ENCODE measurements at regions not wholly inside any gene's neighbourhood (a gene's known extent, or its start where the extent isn't known, plus 50 kb on each side); places are given as distances from the start of the nearest gene placed in this dataset.
"Not testable (repeated sequence)": the region's sequence is repeated elsewhere in the genome, so short reads cannot be mapped to it uniquely, and the experiment has no call there.

DNA sequence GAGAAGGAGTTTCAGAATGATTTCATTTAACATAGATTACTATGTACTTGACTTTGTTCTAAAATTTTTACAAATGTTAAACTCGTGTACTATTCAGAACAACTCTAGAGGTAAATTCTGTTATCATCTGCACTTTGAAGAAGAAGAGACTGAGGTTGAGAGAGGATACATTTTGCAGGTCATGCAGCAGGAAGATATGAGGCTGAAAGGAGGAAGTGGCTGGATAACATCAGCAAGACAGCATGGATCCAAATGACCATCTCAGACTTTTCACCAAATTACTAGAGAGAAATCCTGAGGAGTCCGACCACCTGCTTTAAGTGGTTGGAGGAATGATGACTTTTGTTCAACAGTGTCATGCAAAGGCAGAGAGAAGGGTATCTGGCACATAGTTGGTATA lies 84.9 kb downstream of the ASCL4 start:
- DNase-seq (ENCODE audit: low spot score), result no peak
- Histone ChIP-seq H3K4me1 (ENCODE audit: control insufficient read depth in 4 of 4, insufficient read depth in 4 of 4, low read length in 3 of 4) (no peaks in the 10 kb centered on the region), H3K27me3 (ENCODE audit: control insufficient read depth in 4 of 4, insufficient read depth in 4 of 4, low read length in 3 of 4) (peaks cover 0 to 2% (median 0%) of the 10 kb centered on the region in 4 donors), H3K27ac (ENCODE audit: low read depth in 1 of 2, low read length in 2 of 2) (no peak overlapping the region), H3K9ac (ENCODE audit: low read depth in 1 of 2, low read length in 2 of 2) (no peak overlapping the region), H3K4me3 (ENCODE audit: low read depth in 1 of 3, low read length in 3 of 3) (no peak overlapping the region), H3K36me3 (ENCODE audit: control insufficient read depth in 4 of 4, insufficient read depth in 3 of 4, low read depth in 1 of 4, low read length in 3 of 4) (no peaks in the 10 kb centered on the region), H3K9me3 (ENCODE audit: control insufficient read depth in 4 of 4, low read length in 3 of 4) (no peaks in the 10 kb centered on the region)
- TF ChIP-seq YY1 (IDR thresholded peaks at IDR 0.05) (no peak), JUND (IDR thresholded peaks at IDR 0.05) (no peak), ATF3 (IDR thresholded peaks at IDR 0.05) (no peak), SP1 (IDR thresholded peaks at IDR 0.05) (no peak), NR2F2 (IDR thresholded peaks at IDR 0.05) (no peak), HNF4A (conservative IDR thresholded peaks at IDR 0.05) (no peak), TAF1 (conservative IDR thresholded peaks at IDR 0.05) (no peak), FOXA2 (IDR thresholded peaks at IDR 0.05) (no peak), EGR1 (IDR thresholded peaks at IDR 0.05; ENCODE audit: low read depth in 2 of 2) (no peak), GABPA (IDR thresholded peaks at IDR 0.05 in 1 of 2, conservative IDR thresholded peaks at IDR 0.05 in 1 of 2) (no peak), HNF4G (IDR thresholded peaks at IDR 0.05) (no peak), RXRA (IDR thresholded peaks at IDR 0.05) (no peak), FOXA1 (IDR thresholded peaks at IDR 0.05) (no peak), MAX (IDR thresholded peaks at IDR 0.05) (no peak)
- TF ChIP-seq, protein P1, sequence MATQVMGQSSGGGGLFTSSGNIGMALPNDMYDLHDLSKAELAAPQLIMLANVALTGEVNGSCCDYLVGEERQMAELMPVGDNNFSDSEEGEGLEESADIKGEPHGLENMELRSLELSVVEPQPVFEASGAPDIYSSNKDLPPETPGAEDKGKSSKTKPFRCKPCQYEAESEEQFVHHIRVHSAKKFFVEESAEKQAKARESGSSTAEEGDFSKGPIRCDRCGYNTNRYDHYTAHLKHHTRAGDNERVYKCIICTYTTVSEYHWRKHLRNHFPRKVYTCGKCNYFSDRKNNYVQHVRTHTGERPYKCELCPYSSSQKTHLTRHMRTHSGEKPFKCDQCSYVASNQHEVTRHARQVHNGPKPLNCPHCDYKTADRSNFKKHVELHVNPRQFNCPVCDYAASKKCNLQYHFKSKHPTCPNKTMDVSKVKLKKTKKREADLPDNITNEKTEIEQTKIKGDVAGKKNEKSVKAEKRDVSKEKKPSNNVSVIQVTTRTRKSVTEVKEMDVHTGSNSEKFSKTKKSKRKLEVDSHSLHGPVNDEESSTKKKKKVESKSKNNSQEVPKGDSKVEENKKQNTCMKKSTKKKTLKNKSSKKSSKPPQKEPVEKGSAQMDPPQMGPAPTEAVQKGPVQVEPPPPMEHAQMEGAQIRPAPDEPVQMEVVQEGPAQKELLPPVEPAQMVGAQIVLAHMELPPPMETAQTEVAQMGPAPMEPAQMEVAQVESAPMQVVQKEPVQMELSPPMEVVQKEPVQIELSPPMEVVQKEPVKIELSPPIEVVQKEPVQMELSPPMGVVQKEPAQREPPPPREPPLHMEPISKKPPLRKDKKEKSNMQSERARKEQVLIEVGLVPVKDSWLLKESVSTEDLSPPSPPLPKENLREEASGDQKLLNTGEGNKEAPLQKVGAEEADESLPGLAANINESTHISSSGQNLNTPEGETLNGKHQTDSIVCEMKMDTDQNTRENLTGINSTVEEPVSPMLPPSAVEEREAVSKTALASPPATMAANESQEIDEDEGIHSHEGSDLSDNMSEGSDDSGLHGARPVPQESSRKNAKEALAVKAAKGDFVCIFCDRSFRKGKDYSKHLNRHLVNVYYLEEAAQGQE (IDR thresholded peaks at IDR 0.05), result no peak
- TF ChIP-seq, protein P2, sequence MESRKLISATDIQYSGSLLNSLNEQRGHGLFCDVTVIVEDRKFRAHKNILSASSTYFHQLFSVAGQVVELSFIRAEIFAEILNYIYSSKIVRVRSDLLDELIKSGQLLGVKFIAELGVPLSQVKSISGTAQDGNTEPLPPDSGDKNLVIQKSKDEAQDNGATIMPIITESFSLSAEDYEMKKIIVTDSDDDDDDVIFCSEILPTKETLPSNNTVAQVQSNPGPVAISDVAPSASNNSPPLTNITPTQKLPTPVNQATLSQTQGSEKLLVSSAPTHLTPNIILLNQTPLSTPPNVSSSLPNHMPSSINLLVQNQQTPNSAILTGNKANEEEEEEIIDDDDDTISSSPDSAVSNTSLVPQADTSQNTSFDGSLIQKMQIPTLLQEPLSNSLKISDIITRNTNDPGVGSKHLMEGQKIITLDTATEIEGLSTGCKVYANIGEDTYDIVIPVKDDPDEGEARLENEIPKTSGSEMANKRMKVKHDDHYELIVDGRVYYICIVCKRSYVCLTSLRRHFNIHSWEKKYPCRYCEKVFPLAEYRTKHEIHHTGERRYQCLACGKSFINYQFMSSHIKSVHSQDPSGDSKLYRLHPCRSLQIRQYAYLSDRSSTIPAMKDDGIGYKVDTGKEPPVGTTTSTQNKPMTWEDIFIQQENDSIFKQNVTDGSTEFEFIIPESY (IDR thresholded peaks at IDR 0.05), result no peak
- WGBS, result 48% methylated on average over 2 of the region's 2 CpGs

- H3K9me3 ChIP-seq (ENCODE audit: control insufficient read depth in 4 of 4, low read length in 3 of 4), result no peaks in the 10 kb centered on the region
- H3K36me3 ChIP-seq (ENCODE audit: control insufficient read depth in 4 of 4, insufficient read depth in 3 of 4, low read depth in 1 of 4, low read length in 3 of 4), result no peaks in the 10 kb centered on the region
- no peak overlapping the region for H3K27ac ChIP-seq (ENCODE audit: low read depth in 1 of 2, low read length in 2 of 2)
- 22% methylated on average over 33 of the region's 33 CpGs for WGBS
- no peak overlapping the region for H3K9ac ChIP-seq (ENCODE audit: low read depth in 1 of 2, low read length in 2 of 2)
- peaks cover 0 to 2% (median 0%) of the 10 kb centered on the region in 4 donors for H3K27me3 ChIP-seq (ENCODE audit: control insufficient read depth in 4 of 4, insufficient read depth in 4 of 4, low read length in 3 of 4)
- no peaks in the 10 kb centered on the region for H3K4me1 ChIP-seq (ENCODE audit: control insufficient read depth in 4 of 4, insufficient read depth in 4 of 4, low read length in 3 of 4)
- no peak overlapping the region for H3K4me3 ChIP-seq (ENCODE audit: low read depth in 1 of 3, low read length in 3 of 3)
- no peak for DNase-seq (ENCODE audit: low spot score)
- no peak for TF ChIP-seq FOXA2 (IDR thresholded peaks at IDR 0.05)
- TF ChIP-seq ATF3 (IDR thresholded peaks at IDR 0.05), result no peak
These were observed 89.7 kb downstream of the ASCL4 start for GRCh38 chr12:107864235-107864634.

DNA sequence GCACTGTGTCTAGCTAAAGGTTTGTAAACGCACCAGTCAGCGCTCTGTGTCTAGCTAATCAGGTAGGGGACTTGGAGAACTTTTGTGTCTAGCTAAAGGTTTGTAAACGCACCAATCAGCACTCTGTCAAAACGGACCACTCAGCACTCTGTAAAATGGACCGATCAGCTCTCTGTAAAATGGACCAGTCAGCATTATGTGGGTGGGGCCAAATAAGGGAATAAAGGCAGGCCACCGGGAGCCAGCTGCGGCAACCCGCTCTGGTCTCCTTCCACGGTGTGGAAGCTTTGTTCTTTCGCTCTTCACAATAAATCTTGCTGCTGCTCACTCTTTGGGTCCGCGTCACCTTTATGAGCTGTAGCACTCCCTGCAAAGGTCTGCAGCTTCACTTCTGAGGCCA lies 90.2 kb downstream of the ASCL4 start:
- not testable (repeated sequence) for DNase-seq (ENCODE audit: low spot score); H3K4me1 ChIP-seq (ENCODE audit: control insufficient read depth in 4 of 4, insufficient read depth in 4 of 4, low read length in 3 of 4); H3K27ac ChIP-seq (ENCODE audit: low read depth in 1 of 2, low read length in 2 of 2); H3K36me3 ChIP-seq (ENCODE audit: control insufficient read depth in 4 of 4, insufficient read depth in 3 of 4, low read depth in 1 of 4, low read length in 3 of 4); H3K9me3 ChIP-seq (ENCODE audit: control insufficient read depth in 4 of 4, low read length in 3 of 4); H3K27me3 ChIP-seq (ENCODE audit: control insufficient read depth in 4 of 4, insufficient read depth in 4 of 4, low read length in 3 of 4); H3K9ac ChIP-seq (ENCODE audit: low read depth in 1 of 2, low read length in 2 of 2); H3K4me3 ChIP-seq (ENCODE audit: low read depth in 1 of 3, low read length in 3 of 3)
- 76% methylated on average over 12 of the region's 12 CpGs for WGBS
